ENCODE measurements at regions not wholly inside any gene's neighbourhood (a gene's known extent, or its start where the extent isn't known, plus 50 kb on each side); places are given as distances from the start of the nearest gene placed in this dataset.

DNA sequence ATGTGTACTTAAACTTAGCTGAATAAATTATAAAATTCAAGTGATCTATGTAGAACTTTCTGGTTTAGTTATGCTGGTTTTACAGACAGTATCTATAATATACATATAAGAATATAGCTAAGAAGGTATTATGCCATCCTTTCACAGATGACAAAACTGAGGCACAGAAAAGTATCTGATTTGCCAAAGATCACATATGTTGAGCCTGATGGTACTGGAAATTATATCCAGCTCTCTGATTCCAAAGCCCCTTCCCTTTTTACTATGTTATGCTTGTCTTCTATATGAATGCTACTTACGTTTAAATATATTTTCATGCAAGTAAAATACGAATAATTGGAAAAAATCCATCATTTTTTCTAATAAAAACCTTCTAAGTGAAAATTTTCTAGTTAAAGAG lies 1631.3 kb downstream of the DPP10 start:
- Histone ChIP-seq H3K4me3 (no peak overlapping the region), H3K36me3 (no peaks in the 10 kb centered on the region), H3K4me1 (no peaks in the 10 kb centered on the region), H3K27ac (no peak overlapping the region), H3K9me3 (peaks cover 0 to 8% (median 0%) of the 10 kb centered on the region in 4 donors), H3K27me3 (no peaks in the 10 kb centered on the region)
- TF ChIP-seq EP300 (IDR thresholded peaks at IDR 0.05) (no peak), CTCF (IDR thresholded peaks at IDR 0.05) (no peak), POLR2A (IDR thresholded peaks at IDR 0.05) (no peak)
- DNase-seq (ENCODE audit: low spot score in 2 of 2) = no peak
- 74 to 76% methylated on average over 2 of the region's 2 CpGs for WGBS, 2 donors

- WGBS, 2 donors = 81 to 88% methylated on average over 4 of the region's 4 CpGs
- no peaks in the 10 kb centered on the region for H3K36me3 ChIP-seq
- peaks cover 0 to 8% (median 0%) of the 10 kb centered on the region in 4 donors for H3K9me3 ChIP-seq
- no peak overlapping the region for H3K4me3 ChIP-seq
- TF ChIP-seq CTCF (IDR thresholded peaks at IDR 0.05) (no peak), POLR2A (IDR thresholded peaks at IDR 0.05) (no peak), EP300 (IDR thresholded peaks at IDR 0.05) (no peak)
- DNase-seq (ENCODE audit: low spot score in 2 of 2) = no peak
- H3K27ac ChIP-seq = no peak overlapping the region
- H3K4me1 ChIP-seq = no peaks in the 10 kb centered on the region
- no peaks in the 10 kb centered on the region for H3K27me3 ChIP-seq
These were observed 1631.7 kb downstream of the DPP10 start for GRCh38 chr2:116074161-116074560.

- 31 to 47% methylated on average over 3 of the region's 3 CpGs for WGBS, 2 donors
- no peak for DNase-seq (ENCODE audit: low spot score in 2 of 2)
These were observed 1645.8 kb downstream of the DPP10 start for GRCh38 chr2:116088236-116088635.

GRCh38 chr2:116094196-116094595 lies 1651.8 kb downstream of the DPP10 start:
- Histone ChIP-seq H3K27me3 (no peaks in the 10 kb centered on the region), H3K4me3 (no peak overlapping the region), H3K4me1 (no peaks in the 10 kb centered on the region), H3K9me3 (peaks cover 0 to 3% (median 0%) of the 10 kb centered on the region in 4 donors), H3K36me3 (no peaks in the 10 kb centered on the region), H3K27ac (no peak overlapping the region)
- WGBS, 2 donors = 63% methylated on average over 1 of the region's 1 CpG; no CpG with 5 or more reads in 1 of the 2 donors
- TF ChIP-seq EP300 (IDR thresholded peaks at IDR 0.05) (no peak), CTCF (IDR thresholded peaks at IDR 0.05) (no peak), POLR2A (IDR thresholded peaks at IDR 0.05) (no peak)
- no peak for DNase-seq (ENCODE audit: low spot score in 2 of 2)

More at GRCh38 chr2:116088236-116088635, 1645.8 kb downstream of the DPP10 start:
- Histone ChIP-seq H3K27ac (no peak overlapping the region), H3K4me3 (no peak overlapping the region), H3K36me3 (no peaks in the 10 kb centered on the region), H3K4me1 (no peaks in the 10 kb centered on the region), H3K9me3 (peaks cover 0 to 3% (median 0%) of the 10 kb centered on the region in 4 donors), H3K27me3 (no peaks in the 10 kb centered on the region)
- TF ChIP-seq EP300 (IDR thresholded peaks at IDR 0.05) (no peak), CTCF (IDR thresholded peaks at IDR 0.05) (no peak), POLR2A (IDR thresholded peaks at IDR 0.05) (no peak)

- 76 to 86% methylated on average over 4 of the region's 4 CpGs for WGBS, 2 donors
- no peak for DNase-seq (ENCODE audit: low spot score in 2 of 2)
These were observed 1653.2 kb downstream of the DPP10 start for GRCh38 chr2:116095636-116096035.

More at GRCh38 chr2:116095636-116096035, 1653.2 kb downstream of the DPP10 start:
- no peaks in the 10 kb centered on the region for H3K36me3 ChIP-seq
- H3K4me3 ChIP-seq = no peak overlapping the region
- H3K27me3 ChIP-seq = no peaks in the 10 kb centered on the region
- no peak overlapping the region for H3K27ac ChIP-seq
- no peak for TF ChIP-seq CTCF (IDR thresholded peaks at IDR 0.05)
- TF ChIP-seq POLR2A (IDR thresholded peaks at IDR 0.05) = no peak
- TF ChIP-seq EP300 (IDR thresholded peaks at IDR 0.05) = no peak
- H3K4me1 ChIP-seq = no peaks in the 10 kb centered on the region
- H3K9me3 ChIP-seq = no peaks in the 10 kb centered on the region

All from tibial nerve (tissue), 4 donors.